Activated CD4-positive, alpha-beta T cell treated with anti-CD3 and anti-CD28 coated beads, Interleukin-2, amount 50 U/mL, for 48 hours (primary cell): ENCODE measurements at regions not wholly inside any gene's neighbourhood (a gene's known extent, or its start where the extent isn't known, plus 50 kb on each side); places are given as distances from the start of the nearest gene placed in this dataset.
A peak's percentile ranks its signal among the peaks of the same experiment; 100 is the strongest.
"Not testable (repeated sequence)": the region's sequence is repeated elsewhere in the genome, so short reads cannot be mapped to it uniquely, and the experiment has no call there.

ENCODE experiments used
- DNase-seq, 2 experiments: peaks; one replicate each; pipeline ENCODE4 v3.0.0-alpha.2; 2020

DNA sequence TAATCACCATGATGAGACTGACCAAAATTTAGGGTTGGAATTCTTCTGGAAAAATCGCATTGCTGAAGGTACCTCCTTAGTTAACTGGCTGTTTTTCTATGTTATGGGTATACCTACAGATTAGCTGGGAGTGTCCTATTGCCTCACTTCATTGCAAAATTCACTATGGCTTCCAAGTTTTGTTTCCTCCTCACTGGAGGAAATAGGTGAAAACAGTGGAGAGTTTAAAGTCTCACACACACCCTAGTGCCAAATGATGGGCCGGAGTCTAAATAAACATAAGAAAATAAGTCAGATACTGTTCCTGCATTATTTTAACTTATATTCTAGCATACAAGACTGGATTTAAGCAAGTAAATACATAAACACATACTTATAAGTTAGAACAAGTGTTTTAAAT, 98.2 kb downstream of the AHR start:
- DNase-seq: no peak

DNA sequence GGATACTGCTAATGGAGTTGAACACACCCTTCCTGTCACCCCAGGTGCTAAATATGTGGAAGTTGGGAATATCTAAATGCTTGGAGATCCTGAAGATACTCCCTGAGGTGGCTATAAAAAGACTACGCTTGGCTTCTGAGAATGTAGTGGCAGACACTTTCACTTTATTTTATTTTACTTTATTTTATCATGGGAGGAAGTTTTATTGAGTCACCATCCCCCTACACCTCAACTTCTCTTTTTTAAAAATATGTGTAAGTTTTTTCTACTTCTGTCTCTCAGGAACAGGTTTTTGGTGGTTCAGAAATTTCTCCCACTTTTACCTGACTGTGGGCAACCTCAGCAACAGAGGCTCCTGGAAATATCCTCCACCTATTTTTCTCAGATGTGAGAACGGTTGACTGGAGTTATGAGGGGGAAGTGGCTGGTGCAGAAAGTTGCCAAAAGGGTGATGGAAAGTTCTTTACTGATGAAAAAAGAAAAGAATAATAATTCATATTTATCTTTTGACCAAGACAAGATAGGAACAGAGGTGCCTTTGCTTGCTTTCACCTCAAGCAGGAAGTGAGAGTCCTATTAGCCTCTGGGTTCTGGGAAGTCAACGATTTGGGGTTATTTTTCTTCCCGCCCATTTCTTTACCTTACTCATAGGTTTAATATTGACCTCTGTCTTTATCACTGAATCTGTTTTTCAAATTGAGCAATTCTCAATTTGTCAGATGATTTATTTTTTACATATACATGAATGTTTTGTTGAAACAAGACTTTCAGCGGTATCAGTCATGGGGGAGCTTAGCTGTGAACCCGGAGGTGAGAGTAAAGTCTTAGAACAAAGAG, 103.6 kb downstream of the AHR start:
- DNase-seq: peak; percentile 7 to 16

DNA sequence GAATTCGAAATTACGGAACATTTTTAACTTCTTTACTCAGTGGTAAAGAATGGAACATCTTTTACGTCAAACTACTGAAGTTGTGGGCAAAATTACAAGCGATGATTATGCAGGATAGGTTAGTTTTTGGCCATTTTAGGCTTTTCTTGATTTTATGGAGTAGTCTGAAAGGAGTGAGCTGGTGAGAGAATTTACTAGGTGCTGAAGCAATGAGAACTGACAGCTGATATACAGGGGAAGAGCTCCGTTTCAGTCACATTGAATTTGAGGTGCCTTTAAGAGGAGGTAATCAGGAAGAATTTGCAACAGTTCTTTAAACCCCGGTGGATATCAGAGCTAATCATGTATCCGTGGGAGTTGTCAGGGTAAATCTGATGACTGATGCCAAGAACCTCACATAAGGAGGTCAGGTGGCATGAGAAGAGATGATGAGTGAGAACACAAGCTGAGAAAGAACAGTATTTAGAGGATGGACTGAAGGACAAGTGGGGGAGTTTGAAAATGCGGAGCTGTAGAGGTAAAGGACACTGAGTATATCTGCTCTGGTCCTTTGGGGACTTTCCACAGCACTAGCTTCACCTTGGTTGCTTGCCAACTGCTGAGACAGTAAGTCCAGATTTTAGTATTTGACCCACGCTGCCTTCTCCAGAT, 104.3 kb downstream of the AHR start:
- DNase-seq: peak; percentile 13 to 37

DNA sequence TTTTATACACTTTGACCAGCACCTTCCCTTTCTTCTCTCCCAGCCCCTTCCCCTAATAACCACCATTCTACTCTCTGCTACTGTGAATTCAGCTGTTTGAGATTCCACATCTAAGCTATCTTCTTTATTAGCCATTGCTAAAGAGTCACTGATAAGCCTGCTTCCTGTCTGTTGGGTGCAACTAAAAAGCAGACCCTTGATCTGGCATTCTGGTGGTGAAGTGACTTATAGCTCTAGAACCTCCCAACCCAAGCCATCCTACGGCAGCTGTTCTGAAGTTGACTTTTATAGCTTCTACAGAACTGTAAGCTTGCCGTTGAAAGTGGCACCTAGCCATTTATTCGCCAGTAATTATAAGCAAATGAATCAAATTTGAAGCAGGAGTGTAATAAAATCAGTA, 105.6 kb downstream of the AHR start:
- DNase-seq: no peak

DNA sequence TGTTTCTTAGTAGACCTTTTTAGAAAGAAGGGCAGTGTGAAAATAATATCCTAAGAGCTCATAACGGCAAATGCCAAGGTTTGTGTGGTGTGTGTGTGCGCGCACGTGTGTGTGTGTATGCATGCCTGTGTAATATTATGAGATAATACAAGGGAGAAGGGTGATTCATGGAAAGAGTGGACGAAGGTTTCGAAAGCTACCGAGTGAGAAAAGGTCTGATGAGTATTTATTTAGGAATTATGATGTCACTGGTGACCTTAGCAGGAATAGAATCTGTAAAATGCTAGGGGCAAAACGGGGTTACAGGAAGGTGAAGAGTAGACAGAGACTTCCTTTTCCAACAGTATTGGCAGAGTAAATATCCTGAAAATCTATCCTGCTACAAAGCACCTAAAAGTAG, 107.3 kb downstream of the AHR start:
- DNase-seq: no peak

DNA sequence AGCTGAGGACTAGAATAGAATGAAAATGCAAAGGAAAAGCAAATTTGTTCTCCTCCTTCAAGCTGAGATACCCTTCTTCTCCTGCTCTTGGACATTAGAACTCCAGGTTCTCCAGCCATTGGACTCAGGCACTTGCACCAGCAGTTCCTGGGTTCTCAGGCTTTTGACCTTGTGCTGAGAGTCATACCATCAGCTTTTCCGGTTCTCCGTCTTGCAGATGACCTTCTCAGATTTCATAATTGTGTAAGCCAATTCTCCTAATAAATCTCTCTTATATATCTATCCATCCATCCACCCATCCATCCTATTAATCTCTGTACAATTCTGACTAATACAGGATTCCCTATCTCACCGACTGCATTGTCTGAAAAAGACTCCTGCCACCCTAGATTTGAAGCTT, 108.3 kb downstream of the AHR start:
- no peak for DNase-seq

DNA sequence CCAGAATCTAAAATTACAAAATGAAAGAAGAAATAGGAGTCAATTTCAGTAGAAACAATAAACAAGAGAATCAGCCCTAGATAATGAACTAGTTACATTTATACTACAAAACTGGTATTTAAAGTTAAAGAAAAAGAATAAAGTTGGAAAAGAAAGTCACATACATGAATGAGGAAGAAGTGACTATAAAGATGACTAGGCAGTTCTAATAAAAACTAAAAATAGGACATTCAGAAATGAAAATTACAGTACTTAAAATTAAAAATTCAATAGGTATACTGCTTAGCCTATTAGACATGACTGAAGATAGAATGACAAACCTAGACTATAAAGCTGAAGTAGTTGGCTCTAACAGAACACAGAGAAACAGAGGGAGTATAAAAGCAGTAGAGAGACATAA, 108.8 kb downstream of the AHR start:
- DNase-seq: no peak

DNA sequence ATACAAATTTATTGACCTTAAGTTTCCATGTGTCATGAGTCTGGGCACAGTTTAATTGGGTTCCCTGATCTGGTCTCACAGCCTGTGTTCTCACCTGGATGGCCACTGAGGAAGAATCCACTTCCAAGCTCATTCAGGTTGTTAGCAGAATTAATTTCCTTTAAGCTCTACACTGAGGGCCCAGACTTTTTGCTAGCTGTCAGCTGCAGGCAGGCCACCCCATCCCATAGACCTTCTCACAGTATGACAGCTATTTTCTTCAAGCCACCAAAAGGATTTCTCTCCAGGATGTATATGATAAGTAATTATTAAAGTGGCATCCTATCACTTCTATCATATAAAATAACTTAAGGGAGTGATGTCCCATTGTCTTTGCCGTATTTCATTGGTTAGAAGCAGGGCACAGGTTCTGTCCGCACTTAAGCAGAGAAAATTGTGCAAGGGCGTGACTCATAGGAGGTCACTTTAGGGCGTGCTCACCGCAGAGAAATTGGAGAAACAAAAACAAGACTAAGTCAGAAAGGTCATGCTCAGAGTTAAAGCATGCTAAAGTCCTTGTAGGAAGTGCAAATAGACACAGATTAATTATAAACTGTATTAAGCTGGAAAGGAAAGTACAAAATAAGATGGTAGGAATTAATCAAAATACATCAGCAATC, 109.9 kb downstream of the AHR start:
- no peak for DNase-seq

DNA sequence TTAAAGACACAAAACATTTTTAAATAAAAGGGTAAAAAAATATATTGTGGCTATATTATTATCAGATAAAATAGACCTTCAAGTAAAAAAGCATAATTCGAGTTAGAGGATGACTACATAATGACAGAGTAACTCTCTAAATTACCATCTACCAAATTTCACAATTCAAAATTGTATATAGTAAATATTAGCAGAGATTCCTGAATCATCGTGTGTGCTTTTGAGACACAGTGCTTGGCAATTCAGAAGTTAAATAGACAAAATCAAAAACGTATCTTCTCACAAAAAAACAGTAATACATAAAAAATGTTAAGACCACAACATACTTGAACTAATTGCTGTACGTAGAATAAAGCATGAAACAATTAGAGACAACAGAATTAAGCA, 110.4 kb downstream of the AHR start:
- no peak for DNase-seq

DNA sequence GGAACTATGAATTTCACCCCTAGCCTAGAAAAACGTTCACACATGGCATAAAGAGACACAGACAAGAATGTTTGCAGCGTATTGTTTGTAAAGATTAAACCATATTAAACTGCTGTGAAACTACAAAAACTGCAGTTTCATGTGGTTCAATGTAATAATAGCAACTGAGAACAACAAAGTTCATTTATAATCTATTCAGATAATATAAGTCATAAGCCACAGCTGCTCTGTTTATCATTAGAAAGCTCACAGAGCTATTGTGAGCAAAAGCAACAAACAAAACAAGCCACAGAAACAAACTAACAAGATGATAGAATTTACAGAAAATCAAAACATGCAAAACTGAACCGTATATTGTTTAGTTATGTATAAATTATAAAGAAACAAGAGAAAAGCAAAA, 113.5 kb downstream of the AHR start:
- DNase-seq: no peak

DNA sequence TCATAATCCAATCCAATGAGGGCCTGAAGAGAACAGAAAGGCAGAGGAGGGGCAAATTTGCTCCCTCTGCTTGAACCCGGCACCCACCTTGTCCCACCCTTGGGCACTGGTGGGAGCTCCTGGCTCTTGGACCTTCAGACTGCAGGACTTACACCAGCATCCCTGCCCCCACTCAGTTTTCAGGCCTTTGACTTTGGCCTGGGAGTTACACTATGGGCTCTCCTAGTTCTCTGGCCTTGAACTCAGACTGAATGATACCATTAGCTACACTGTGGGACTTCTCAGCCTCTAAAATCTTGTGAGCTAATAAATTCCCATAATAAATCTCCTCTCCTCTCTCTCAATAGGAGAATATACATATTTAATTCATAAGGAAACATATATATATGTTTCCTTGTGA, 114.4 kb downstream of the AHR start:
- no peak for DNase-seq

DNA sequence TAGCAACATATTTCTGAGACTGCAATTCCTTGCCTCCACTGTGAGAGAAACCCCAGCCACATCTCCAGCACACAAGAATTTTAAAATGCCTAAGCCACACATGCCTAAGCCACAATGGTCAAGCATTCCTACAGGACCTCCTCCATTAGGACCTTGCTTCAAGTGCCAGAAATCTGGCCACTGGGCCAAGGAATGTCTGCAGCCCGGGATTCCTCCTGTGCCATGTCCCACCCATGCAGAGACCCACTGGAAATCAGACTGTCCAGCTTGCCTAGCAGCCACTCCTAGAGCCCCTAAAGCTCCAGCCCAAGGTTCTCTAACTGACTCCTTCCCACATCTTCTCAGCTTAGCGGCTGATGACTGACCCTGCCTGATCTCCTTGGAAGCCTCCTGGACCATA, 117.5 kb downstream of the AHR start:
- DNase-seq: no peak

DNA sequence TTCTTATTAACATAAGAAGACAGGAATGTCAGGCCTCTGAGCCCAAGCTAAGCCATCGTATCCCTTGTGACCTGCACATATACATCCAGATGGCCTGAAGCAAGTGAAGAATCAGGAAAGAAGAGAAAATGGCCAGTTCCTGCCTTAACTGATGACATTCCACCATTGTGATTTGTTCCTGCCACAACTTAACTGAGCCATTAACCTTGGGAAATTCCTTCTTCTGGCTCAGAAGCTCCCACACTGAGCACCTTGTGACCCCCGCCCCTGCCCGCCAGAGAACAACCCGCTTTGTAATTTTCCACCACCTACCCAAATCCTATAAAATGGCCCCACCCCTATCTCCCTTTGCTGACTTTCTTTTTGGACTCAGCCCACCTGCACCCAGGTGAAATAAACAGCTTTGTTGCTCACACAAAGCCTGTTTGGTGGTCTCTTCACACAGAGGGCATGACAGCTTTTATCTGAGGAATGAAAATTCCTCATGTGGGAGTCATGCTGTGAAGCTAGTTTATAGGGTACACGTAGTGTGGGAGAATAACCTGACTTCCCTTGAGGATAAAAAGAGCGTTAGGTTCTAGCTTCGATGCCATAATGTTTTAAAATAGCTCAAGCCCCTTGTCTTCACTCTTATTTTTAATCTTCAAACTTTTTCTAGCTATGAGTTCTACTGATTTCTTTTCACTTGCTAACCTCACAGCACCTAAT, 122.0 kb downstream of the AHR start:
- not testable (repeated sequence) for DNase-seq

DNA sequence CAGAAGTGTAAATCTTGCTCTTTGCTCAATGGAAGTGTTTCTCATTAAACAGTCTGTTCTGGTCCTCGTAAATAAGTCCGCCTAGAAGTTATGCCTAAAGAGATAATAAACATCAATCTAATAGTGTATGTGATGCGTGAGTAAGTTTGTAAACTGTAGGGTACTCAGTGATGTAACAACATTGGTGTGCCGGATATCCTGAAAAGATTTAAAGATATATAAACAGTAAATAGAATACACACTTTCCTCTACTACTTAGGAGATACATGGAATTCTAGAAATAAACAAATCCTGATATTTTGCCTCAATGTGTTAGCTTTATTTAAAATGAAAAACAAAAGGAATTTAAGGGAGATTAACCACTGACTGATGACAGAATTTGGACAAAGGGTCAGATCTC, 123.5 kb downstream of the AHR start:
- DNase-seq: no peak

DNA sequence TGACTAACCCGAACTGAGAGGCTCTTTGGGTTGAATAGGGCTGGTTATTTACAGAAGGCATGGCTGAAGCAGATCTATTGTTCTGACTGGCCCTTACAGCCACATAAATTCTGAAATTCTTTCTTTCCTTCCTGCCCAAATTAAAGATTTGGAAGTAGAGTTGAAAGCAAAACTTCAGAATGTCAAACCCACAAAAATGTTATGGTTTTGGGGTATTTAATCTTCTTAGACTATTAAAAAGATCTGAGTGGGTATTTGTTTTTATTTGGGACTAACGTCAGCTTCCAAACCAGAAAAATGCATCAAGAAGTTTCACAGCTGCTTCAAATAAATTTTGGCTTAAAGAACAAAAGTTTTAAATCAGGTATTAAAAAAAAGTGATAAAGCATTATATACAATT, 124.5 kb downstream of the AHR start:
- no peak for DNase-seq

DNA sequence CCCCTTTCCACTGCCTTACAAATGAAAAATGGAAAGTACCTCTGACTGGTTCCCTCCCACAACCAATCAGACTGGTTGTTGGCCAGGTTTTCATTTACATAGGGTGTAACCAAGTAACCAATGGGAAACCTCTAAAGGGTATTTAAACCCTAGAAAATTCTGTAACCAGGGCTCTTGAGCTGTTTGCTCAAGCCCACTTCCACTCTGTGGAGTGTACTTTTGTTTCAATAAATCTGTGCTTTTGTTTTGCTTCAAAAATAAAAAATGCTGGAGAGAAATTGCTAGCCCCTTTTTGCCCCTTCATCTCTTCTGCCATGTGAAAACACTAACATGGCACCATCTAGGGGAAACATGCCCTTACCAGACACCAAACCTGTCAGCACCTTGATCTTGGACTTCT, 129.5 kb downstream of the AHR start:
- no peak for DNase-seq

DNA sequence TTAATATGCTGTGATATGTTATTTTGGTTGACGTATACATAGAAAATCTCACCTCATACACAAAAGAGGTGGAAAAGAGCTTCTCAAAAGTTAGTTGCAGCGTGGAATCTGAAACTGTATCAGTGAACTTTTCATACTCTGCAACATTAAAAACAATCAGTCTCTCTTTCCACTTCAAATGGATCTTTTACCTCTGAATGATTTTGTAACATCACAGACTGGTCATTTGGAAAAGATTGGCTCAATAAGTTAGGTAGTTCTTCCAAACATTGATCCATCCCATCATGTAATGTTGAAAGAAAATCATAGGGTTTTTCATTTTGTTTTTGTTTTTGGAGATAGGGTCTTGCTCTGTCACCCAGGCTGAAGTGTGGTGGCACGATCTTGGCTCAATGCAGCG, 131.1 kb downstream of the AHR start:
- no peak for DNase-seq

DNA sequence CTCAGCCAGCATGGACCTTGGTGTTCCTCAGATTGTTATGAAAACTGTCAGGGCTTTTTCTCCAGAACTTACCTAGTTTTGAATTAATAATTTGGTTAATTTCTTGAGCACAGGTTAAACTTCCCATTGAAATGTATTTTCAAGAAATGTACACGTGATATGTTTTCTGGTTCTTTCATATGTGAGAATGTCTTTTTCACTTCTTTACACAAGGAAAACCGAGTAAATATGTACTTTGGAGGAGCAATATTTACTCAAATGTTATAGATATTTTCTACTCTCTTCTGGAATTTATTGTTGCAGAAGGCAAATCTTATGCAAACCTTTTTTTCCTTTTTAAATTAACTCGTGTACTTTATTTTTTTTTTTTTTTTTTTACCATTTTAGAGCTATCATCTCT, 134.3 kb downstream of the AHR start:
- DNase-seq: no peak

DNA sequence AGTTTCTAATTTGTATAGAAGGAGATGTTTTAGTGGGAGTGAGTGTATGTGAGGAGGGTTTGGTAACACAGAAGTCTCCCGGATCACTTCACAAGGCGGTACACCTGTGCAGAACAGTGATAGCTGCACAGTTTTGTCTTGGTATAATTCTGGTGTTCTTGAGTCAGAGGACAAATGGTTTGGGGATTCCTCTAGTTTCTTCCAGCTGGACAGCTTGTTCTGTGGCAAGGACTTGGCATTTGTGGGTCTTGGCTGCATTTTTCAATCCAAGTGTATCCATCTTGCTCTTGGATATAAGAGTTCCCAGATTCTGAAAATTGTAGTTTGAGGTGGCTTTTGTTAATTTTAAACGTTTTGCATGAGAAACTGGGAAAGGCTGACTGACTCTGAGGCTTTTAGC, 135.7 kb downstream of the AHR start:
- DNase-seq: no peak

DNA sequence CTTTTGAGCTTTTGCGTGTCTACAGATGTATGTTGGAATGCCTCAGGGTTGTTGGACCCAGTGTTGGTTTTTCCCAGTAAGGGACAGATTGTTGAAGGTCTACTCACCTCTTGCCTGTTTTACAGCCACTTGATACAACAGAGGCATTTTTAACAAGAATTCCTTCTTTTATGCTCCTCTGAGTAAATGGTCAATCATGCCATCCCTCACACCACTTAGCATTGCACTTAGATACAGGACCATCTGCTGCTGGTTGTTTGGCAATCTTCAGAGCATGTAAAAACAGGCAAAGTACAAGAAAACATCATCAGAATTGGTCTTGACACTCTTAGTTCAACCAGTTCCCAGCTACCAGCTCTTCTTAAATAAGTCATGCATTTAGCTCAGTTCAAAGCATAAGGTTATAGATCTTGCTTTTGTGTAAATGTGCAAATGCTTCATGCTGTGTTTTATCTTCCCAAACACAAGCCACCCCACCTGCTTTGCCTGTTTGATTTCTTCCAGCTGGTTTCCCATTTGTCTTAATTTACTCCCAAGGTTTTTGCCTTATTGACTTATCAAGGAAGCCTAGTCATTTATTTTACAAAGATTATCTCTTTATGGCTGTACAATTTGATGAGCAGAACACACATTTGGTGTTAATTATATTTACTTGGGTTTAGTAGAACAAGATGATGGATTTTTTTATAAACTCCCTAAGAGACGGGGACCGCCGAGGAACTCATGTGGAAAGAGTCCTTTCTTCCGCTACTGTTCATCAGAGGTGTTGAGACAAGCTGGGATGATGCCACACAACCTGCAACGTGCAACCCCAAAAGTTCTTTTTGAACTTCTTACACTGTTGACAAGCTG, 136.6 kb downstream of the AHR start:
- DNase-seq: no peak

DNA sequence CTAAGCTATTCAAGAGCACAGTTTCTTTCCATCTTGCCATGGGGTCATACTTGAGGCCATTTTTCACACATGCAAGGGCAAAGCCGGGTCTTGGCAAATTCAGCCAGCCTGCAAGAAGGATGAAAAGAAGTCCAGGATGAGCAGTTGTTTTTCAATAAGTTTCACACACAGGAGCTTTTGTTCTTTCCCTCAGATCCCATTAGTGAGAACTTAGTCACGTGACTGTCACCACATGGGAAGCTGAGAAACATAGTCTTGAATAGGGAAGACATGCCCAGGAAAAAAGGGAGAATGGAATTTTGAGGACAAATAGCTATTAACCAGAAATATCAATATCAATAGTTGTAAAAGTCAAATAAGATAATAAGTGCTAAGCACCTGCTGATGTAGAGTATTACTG, 137.7 kb downstream of the AHR start:
- DNase-seq: no peak

DNA sequence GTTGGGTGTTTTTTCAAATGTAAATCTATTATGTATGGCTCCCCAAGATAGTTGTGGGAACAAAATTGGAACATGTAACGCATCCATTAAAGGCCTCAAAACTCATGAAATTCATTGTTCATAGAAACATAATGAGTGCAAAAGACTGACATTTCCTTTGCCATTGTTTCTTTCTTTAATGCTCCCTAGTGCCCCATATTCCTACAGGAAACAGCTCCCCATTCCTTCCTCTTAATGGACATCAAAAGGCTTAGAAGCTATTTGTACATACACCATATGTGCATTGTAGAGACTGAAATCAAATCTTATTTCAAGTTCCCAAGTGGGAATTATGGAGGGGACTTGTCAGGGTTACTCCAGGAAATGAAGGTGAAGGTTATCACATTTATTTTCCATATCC, 139.1 kb downstream of the AHR start:
- no peak for DNase-seq
